GM19455 (cell line): ENCODE measurements at regions not wholly inside any gene's neighbourhood (a gene's known extent, or its start where the extent isn't known, plus 50 kb on each side); places are given as distances from the start of the nearest gene placed in this dataset.

Experiments used
- ATAC-seq: cut with Tn5 transposase; IDR thresholded peaks from one replicate; pipeline ENCODE4 v1.9.1; 2021; ENCODE audit not compliant: unreplicated experiment

GRCh38 chr4:30783751-30784150 is 63.6 kb downstream of the PCDH7 start:
- ATAC-seq, result no peak

GRCh38 chr4:30789219-30789671 is 69.1 kb downstream of the PCDH7 start:
- no peak for ATAC-seq

GRCh38 chr4:30790123-30790522 is 70.0 kb downstream of the PCDH7 start:
- no peak for ATAC-seq

- no peak for ATAC-seq
Observed at GRCh38 chr4:30790998-30791397, 70.8 kb downstream of the PCDH7 start.

- no peak for ATAC-seq
Observed at GRCh38 chr4:30792601-30793000, 72.4 kb downstream of the PCDH7 start.

- no peak for ATAC-seq
Observed at GRCh38 chr4:30801876-30802275, 81.7 kb downstream of the PCDH7 start.

- ATAC-seq, result no peak
Observed at GRCh38 chr4:30802622-30803323, 82.6 kb downstream of the PCDH7 start.

GRCh38 chr4:30808276-30808675 is 88.1 kb downstream of the PCDH7 start:
- ATAC-seq, result no peak

- no peak for ATAC-seq
Observed at GRCh38 chr4:30811296-30811695, 91.1 kb downstream of the PCDH7 start.

- no peak for ATAC-seq
Observed at GRCh38 chr4:30815685-30816084, 95.5 kb downstream of the PCDH7 start.

- ATAC-seq, result no peak
Observed at GRCh38 chr4:30817447-30817846, 97.3 kb downstream of the PCDH7 start.

GRCh38 chr4:30818541-30818940 is 98.4 kb downstream of the PCDH7 start:
- ATAC-seq, result no peak

GRCh38 chr4:30821275-30821674 is 101.1 kb downstream of the PCDH7 start:
- ATAC-seq, result no peak

GRCh38 chr4:30821859-30822612 is 101.9 kb downstream of the PCDH7 start:
- no peak for ATAC-seq

GRCh38 chr4:30822911-30823551 is 102.9 kb downstream of the PCDH7 start:
- ATAC-seq, result no peak

GRCh38 chr4:30825008-30825770 is 105.0 kb downstream of the PCDH7 start:
- ATAC-seq, result no peak

- no peak for ATAC-seq
Observed at GRCh38 chr4:30828264-30828926, 108.2 kb downstream of the PCDH7 start.

GRCh38 chr4:30832639-30833038 is 112.5 kb downstream of the PCDH7 start:
- ATAC-seq, result no peak

- ATAC-seq, result no peak
Observed at GRCh38 chr4:30833206-30833605, 113.0 kb downstream of the PCDH7 start.

- ATAC-seq, result no peak
Observed at GRCh38 chr4:30835044-30835443, 114.9 kb downstream of the PCDH7 start.

- ATAC-seq, result no peak
Observed at GRCh38 chr4:30836231-30836630, 116.1 kb downstream of the PCDH7 start.
